ENCODE measurements at regions not wholly inside any gene's neighbourhood (a gene's known extent, or its start where the extent isn't known, plus 50 kb on each side); places are given as distances from the start of the nearest gene placed in this dataset.

DNA sequence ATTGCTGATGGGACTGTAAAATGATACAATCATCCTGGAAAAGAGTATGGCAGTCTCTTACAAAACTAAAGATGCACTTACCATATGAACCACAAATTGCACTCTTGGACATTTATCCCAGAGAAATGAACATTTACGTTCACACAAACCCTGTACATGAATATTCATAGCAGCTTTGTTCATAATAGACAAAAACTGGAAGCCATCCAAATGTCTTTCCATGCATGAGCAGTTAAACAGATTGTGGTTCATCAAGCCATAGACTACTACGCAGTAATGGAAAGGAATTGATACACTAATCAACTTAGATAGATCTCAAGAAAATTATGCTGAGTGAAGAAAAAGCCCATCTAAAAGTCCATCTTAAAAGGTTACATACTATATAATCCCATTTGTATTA, 156.1 kb upstream of the SLC39A10 start:
- H3K4me3 ChIP-seq (ENCODE audit: low read depth, low read length) = no peak overlapping the region

- H3K4me3 ChIP-seq (ENCODE audit: low read depth, low read length) = no peak overlapping the region
Measured at GRCh38 chr2:195498839-195499490, 158.1 kb upstream of the SLC39A10 start.

- no peak overlapping the region for H3K4me3 ChIP-seq (ENCODE audit: low read depth, low read length)
Measured at GRCh38 chr2:195498176-195498575, 158.8 kb upstream of the SLC39A10 start.

- no peak overlapping the region for H3K4me3 ChIP-seq (ENCODE audit: low read depth, low read length)
Measured at GRCh38 chr2:195496991-195497390, 160.0 kb upstream of the SLC39A10 start.

GRCh38 chr2:195495966-195496365, 161.1 kb upstream of the SLC39A10 start:
- no peak overlapping the region for H3K4me3 ChIP-seq (ENCODE audit: low read depth, low read length)

GRCh38 chr2:195495351-195495750, 161.7 kb upstream of the SLC39A10 start:
- H3K4me3 ChIP-seq (ENCODE audit: low read depth, low read length) = no peak overlapping the region

- H3K4me3 ChIP-seq (ENCODE audit: low read depth, low read length) = no peak overlapping the region
Measured at GRCh38 chr2:195494451-195494850, 162.6 kb upstream of the SLC39A10 start.

- H3K4me3 ChIP-seq (ENCODE audit: low read depth, low read length) = no peak overlapping the region
Measured at GRCh38 chr2:195493416-195493815, 163.6 kb upstream of the SLC39A10 start.

GRCh38 chr2:195490319-195490718, 166.7 kb upstream of the SLC39A10 start:
- no peak overlapping the region for H3K4me3 ChIP-seq (ENCODE audit: low read depth, low read length)

DNA sequence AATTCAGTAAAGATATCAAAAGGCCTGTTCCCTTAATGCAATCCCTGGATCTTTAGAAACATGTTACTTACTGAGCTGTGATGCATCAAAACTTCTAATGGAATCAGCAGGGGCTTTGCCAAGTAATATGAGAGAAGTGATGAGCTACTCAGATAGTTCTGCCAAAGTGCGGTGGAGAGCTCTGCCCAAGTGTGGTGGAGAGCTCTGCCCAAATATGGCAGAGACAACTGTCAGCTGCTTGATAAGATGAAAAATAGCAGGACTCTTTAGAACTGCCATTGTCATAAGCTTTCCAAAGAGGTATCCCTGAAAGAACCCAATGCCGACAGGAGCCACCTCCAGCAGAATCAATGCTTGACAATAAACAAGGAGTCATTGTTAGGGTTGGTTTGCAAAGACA, 167.9 kb upstream of the SLC39A10 start:
- no peak overlapping the region for H3K4me3 ChIP-seq (ENCODE audit: low read depth, low read length)

GRCh38 chr2:195488567-195488966, 168.5 kb upstream of the SLC39A10 start:
- H3K4me3 ChIP-seq (ENCODE audit: low read depth, low read length) = no peak overlapping the region

- no peak overlapping the region for H3K4me3 ChIP-seq (ENCODE audit: low read depth, low read length)
Measured at GRCh38 chr2:195486987-195487644, 169.9 kb upstream of the SLC39A10 start.

- H3K4me3 ChIP-seq (ENCODE audit: low read depth, low read length) = no peak overlapping the region
Measured at GRCh38 chr2:195486520-195486919, 170.5 kb upstream of the SLC39A10 start.

GRCh38 chr2:195482010-195482409, 175.0 kb upstream of the SLC39A10 start:
- no peak overlapping the region for H3K4me3 ChIP-seq (ENCODE audit: low read depth, low read length)

DNA sequence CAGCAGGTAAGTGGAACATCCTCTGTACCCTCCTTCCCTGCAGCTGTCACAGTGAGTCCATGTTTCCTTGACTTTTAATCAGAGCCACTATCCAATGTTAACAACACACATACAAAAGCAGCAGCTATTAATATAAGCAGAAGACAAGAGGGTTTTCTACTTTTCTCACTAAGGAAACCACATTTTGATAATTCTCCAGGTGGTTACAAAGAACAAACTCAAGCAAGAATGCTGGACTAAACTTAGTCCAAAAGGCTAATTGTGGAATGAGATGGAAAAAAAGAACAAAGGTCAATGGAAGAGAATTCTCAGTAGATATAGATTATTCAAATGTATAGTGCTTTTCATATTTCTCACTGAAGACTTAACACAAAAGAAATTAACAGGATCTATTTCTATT, 176.9 kb upstream of the SLC39A10 start:
- no peak overlapping the region for H3K4me3 ChIP-seq (ENCODE audit: low read depth, low read length)

- no peak overlapping the region for H3K4me3 ChIP-seq (ENCODE audit: low read depth, low read length)
Measured at GRCh38 chr2:195479407-195479806, 177.6 kb upstream of the SLC39A10 start.

GRCh38 chr2:195477996-195478382, 179.0 kb upstream of the SLC39A10 start:
- H3K4me3 ChIP-seq (ENCODE audit: low read depth, low read length) = no peak overlapping the region

DNA sequence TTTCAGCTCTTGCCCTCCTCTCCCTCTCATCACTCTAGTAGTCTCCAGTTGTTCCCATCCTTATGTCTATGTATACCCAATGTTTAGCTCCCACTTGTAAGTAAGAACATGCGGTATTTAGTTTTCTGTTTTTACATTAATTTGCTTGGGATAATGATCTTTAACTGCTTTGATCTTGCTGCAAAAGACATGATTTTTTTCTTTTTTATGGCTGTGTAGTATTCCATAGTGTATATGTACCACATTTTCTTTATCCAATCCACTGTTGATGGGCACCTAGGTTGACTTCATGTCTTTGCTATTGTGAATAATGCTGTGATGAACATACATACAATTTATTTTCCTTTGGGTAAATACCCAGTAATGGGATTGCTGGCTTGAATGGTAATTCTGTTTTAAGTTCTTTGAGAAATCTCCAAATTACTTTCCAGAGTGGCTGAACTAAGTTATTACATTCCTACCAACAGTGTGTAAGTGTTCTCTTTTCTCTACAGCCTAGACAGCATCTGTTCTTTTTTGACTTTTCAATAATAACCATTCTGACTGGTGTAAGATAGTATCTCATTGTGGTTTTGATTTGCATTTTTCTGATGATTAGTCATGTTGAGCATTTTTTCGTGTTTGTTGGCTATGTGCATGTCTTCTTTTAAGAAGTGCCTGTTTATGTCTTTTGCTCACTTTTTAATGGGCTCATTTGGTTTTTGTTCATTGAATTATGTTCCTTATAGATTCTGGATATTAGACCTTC, 179.6 kb upstream of the SLC39A10 start:
- H3K4me3 ChIP-seq (ENCODE audit: low read depth, low read length) = no peak overlapping the region

GRCh38 chr2:195475336-195475735, 181.7 kb upstream of the SLC39A10 start:
- no peak overlapping the region for H3K4me3 ChIP-seq (ENCODE audit: low read depth, low read length)

DNA sequence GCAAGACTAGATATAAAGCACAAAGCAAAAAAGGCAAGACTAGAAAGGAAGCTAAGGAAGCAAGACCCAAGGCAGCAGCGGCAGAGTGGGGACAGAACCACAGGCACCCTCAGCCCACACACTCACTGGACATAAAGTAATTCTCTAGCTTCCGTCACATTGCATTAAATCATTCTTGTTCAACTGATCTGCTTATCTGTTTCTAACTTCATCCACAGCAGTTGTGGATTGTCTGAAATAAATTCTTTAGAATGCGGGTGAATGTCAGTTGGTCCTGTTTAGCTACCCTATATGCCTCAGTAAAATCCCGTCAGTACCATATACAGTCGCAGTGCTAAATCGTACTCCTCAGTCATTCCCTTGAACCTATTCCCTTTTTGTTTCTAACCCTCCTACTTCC, 183.2 kb upstream of the SLC39A10 start:
- no peak overlapping the region for H3K4me3 ChIP-seq (ENCODE audit: low read depth, low read length)

- no peak overlapping the region for H3K4me3 ChIP-seq (ENCODE audit: low read depth, low read length)
Measured at GRCh38 chr2:195472501-195473234, 184.4 kb upstream of the SLC39A10 start.
